NCI-H82 (cell line): ENCODE measurements at regions not wholly inside any gene's neighbourhood (a gene's known extent, or its start where the extent isn't known, plus 50 kb on each side); places are given as distances from the start of the nearest gene placed in this dataset.

Source experiments
- DNase-seq: peaks from one replicate; lab custom pipeline; 2025; lab: John Stamatoyannopoulos, UW

- DNase-seq, result no peak
These were observed 308.2 kb downstream of the ANXA1 start for GRCh38 chr9:73459817-73460216.

- DNase-seq, result no peak
These were observed 317.1 kb downstream of the ANXA1 start for GRCh38 chr9:73468716-73469115.

GRCh38 chr9:73470766-73471165, 319.1 kb downstream of the ANXA1 start:
- no peak for DNase-seq

- no peak for DNase-seq
These were observed 322.4 kb downstream of the ANXA1 start for GRCh38 chr9:73474002-73474600.

- DNase-seq, result no peak
These were observed 323.0 kb downstream of the ANXA1 start for GRCh38 chr9:73474625-73475024.

GRCh38 chr9:73494894-73495293, 343.2 kb downstream of the ANXA1 start:
- no peak for DNase-seq

- no peak for DNase-seq
These were observed 346.1 kb downstream of the ANXA1 start for GRCh38 chr9:73497796-73498195.

GRCh38 chr9:73515216-73515615, 363.6 kb downstream of the ANXA1 start:
- DNase-seq, result no peak

- no peak for DNase-seq
These were observed 371.7 kb downstream of the ANXA1 start for GRCh38 chr9:73523391-73523790.

GRCh38 chr9:73525350-73525749, 373.7 kb downstream of the ANXA1 start:
- no peak for DNase-seq

- DNase-seq, result no peak
These were observed 375.9 kb downstream of the ANXA1 start for GRCh38 chr9:73527521-73527920.

GRCh38 chr9:73528926-73529325, 377.3 kb downstream of the ANXA1 start:
- no peak for DNase-seq

- DNase-seq, result no peak
These were observed 378.0 kb downstream of the ANXA1 start for GRCh38 chr9:73529666-73530065.

- no peak for DNase-seq
These were observed 379.4 kb downstream of the ANXA1 start for GRCh38 chr9:73531051-73531532.

GRCh38 chr9:73531658-73532057, 380.0 kb downstream of the ANXA1 start:
- DNase-seq, result no peak

GRCh38 chr9:73532985-73533384, 381.3 kb downstream of the ANXA1 start:
- DNase-seq, result no peak

GRCh38 chr9:73536403-73536802, 384.7 kb downstream of the ANXA1 start:
- DNase-seq, result no peak

- no peak for DNase-seq
These were observed 385.9 kb downstream of the ANXA1 start for GRCh38 chr9:73537561-73537960.

GRCh38 chr9:73539881-73540390, 388.3 kb downstream of the ANXA1 start:
- DNase-seq, result no peak

- no peak for DNase-seq
These were observed 390.3 kb downstream of the ANXA1 start for GRCh38 chr9:73541923-73542322.

- no peak for DNase-seq
These were observed 392.1 kb downstream of the ANXA1 start for GRCh38 chr9:73543727-73544126.

- DNase-seq, result no peak
These were observed 396.5 kb downstream of the ANXA1 start for GRCh38 chr9:73548201-73548600.

- DNase-seq, result no peak
These were observed 398.3 kb downstream of the ANXA1 start for GRCh38 chr9:73549991-73550390.

GRCh38 chr9:73553295-73553694, 401.6 kb downstream of the ANXA1 start:
- no peak for DNase-seq
